HepG2 (cell line): ENCODE measurements at regions not wholly inside any gene's neighbourhood (a gene's known extent, or its start where the extent isn't known, plus 50 kb on each side); places are given as distances from the start of the nearest gene placed in this dataset.

Experiments
- ATAC-seq: fragments of 200-7000 bp; cut with Tn5 transposase; 3 replicates; pipeline ENCODE4 v1.9.1; 2020; ENCODE audit warnings: mild to moderate bottlenecking, moderate library complexity
- BruUV-seq: library from RNA; stranded (reverse); fragments of 400-500 nt; replicated peaks from 2 replicates; lab custom pipeline; 2021; lab: Mats Ljungman, UMichigan
- CTCF ChIA-PET: fragments of 300-600 bp; formaldehyde crosslinking; extraction: SDS; loops from one replicate; lab custom pipeline; 2021; ENCODE audit warnings: low total read pairs, inconsistent platforms, low intra/inter-chr PET ratio; lab: Yijun Ruan, JAX
- POLR2A ChIA-PET: fragments of 350-600 bp; sonication (Branson Sonifier 250); formaldehyde crosslinking; loops from one replicate; lab custom pipeline; 2020; ENCODE audit warnings: antibody characterized with exemption, inconsistent platforms; lab: Yijun Ruan, JAX
- DNase-seq: peaks from one replicate; pipeline ENCODE4 v3.0.0-alpha.2; 2015; ENCODE audit warnings: low spot score
- FAIRE-seq: peaks from 3 replicates; lab custom pipeline; 2011; peaks lifted over from hg19 to GRCh38; lab: Jason Lieb, UNC
- H2AFZ ChIP-seq: one replicate; pipeline ENCODE4 v1.6.1; 2011; ENCODE audit warnings: low read length, inconsistent platforms
- H3K27ac ChIP-seq: fragments of 300-600 bp; 3 replicates; pipeline ENCODE4 v1.8.0; 2011; ENCODE audit warnings: mixed run types, mild to moderate bottlenecking, mixed read lengths, low read length, inconsistent platforms; ENCODE audit not compliant: insufficient read depth; ENCODE audit errors: extremely low read length
- H3K27me3 ChIP-seq, 2 experiments: fragments of 200-600 bp in 1 of 2; 2 replicates in 1 of 2; 3 replicates in 1 of 2; pipeline versions ENCODE4 v1.6.0 to v1.8.0; 2011; ENCODE audit warnings: low read length in 2 of 2, mild to moderate bottlenecking in 2 of 2, moderate library complexity in 2 of 2, inconsistent platforms in 1 of 2; ENCODE audit not compliant: insufficient read depth in 2 of 2, control insufficient read depth in 1 of 2
- H3K36me3 ChIP-seq, 2 experiments: fragments of 200-600 bp in 1 of 2; replicated peaks in 1 of 2; 2 replicates in 1 of 2; 3 replicates in 1 of 2; pipeline versions ENCODE4 v1.5.1 to v1.8.0; 2011; ENCODE audit warnings: low read length in 2 of 2, inconsistent platforms in 1 of 2; ENCODE audit not compliant: insufficient read depth in 2 of 2, control insufficient read depth in 1 of 2
- H3K4me1 ChIP-seq: 2 replicates; pipeline ENCODE4 v1.5.1; 2012; ENCODE audit warnings: low read length, inconsistent platforms; ENCODE audit not compliant: insufficient read depth
- H3K4me2 ChIP-seq: 2 replicates; pipeline ENCODE4 v1.6.0; 2011; ENCODE audit warnings: low read depth, low read length, inconsistent platforms
- H3K4me3 ChIP-seq, 3 experiments: fragments of 200-600 bp in 1 of 3; sonication (generic), shearing (Covaris generic) in 1 of 3; replicated peaks in 1 of 3; 2 replicates each; pipeline ENCODE4 v1.5.1; 2011 to 2016; ENCODE audit warnings: low read length in 3 of 3, inconsistent platforms in 2 of 3, low read depth in 2 of 3, mild to moderate bottlenecking in 2 of 3, control low read depth in 1 of 3, mixed read lengths in 1 of 3; ENCODE audit not compliant: insufficient read depth in 1 of 3
- H3K79me2 ChIP-seq: one replicate; pipeline ENCODE4 v1.6.1; 2011; ENCODE audit warnings: low read length, inconsistent platforms; ENCODE audit not compliant: insufficient read depth
- H3K9ac ChIP-seq: 2 replicates; pipeline ENCODE4 v1.6.0; 2011; ENCODE audit warnings: mild to moderate bottlenecking, low read depth, low read length, inconsistent platforms; ENCODE audit not compliant: insufficient read depth
- H3K9me3 ChIP-seq: 2 replicates; pipeline ENCODE4 v1.5.1; 2012; ENCODE audit warnings: mild to moderate bottlenecking, low read length
- H4K20me1 ChIP-seq: 2 replicates; pipeline ENCODE4 v1.6.0; 2011; ENCODE audit warnings: inconsistent platforms, mild to moderate bottlenecking, low read length, moderate library complexity; ENCODE audit not compliant: insufficient read depth
- ELF3 ChIP-seq: IDR thresholded peaks from 2 replicates; pipeline ENCODE4 v1.6.1; 2016; ENCODE audit warnings: missing genetic modification reagents, missing compliant biosample characterization
- GPN1 ChIP-seq: sonication (generic); formaldehyde crosslinking; IDR thresholded peaks from 2 replicates; pipeline ENCODE4 v1.5.1; 2020; ENCODE audit warnings: missing genetic modification reagents, borderline replicate concordance
- SRF ChIP-seq: IDR thresholded peaks from 2 replicates; pipeline ENCODE4 v1.6.1; 2011; ENCODE audit warnings: mild to moderate bottlenecking, low read depth, low read length, moderate library complexity
- THYN1 ChIP-seq: sonication (generic); formaldehyde crosslinking; IDR thresholded peaks from 2 replicates; pipeline ENCODE4 v1.8.1; 2023; ENCODE audit warnings: low read depth, mild to moderate bottlenecking, moderate library complexity, missing genetic modification reagents, borderline replicate concordance
- ZBTB1 ChIP-seq: sonication (generic); formaldehyde crosslinking; IDR thresholded peaks from 2 replicates; pipeline ENCODE4 v1.4.0; 2020; ENCODE audit warnings: missing genetic modification reagents, borderline replicate concordance
- ZNF598 ChIP-seq: sonication (generic); formaldehyde crosslinking; IDR thresholded peaks from 2 replicates; pipeline ENCODE4 v1.5.1; 2020; ENCODE audit warnings: mild to moderate bottlenecking, missing genetic modification reagents, borderline replicate concordance
- WGBS: methylation state at CpG from one replicate; pipeline ENCODE4 v1.1.6; 2017; ENCODE audit warnings: low lambda C conversion rate; 5-methylcytosine and 5-hydroxymethylcytosine counted together
- in situ Hi-C: cut with HindIII; loops from 2 replicates; pipeline ENCODE4 v1.10.0; 2017; ENCODE audit warnings: low pct_unique_long_range_greater_than_20kb; ENCODE audit not compliant: extremely low pct_ligation_motif_present
- intact Hi-C: fragments of 100-400 bp; cut with micrococcal nuclease; formaldehyde crosslinking; loops from one replicate; pipeline ENCODE4 v1.10.0; 2022; ENCODE audit not compliant: unreplicated experiment
- TF ChIP-seq, protein P1 (sequence below): sonication (generic); formaldehyde crosslinking; IDR thresholded peaks from 2 replicates; pipeline ENCODE4 v1.4.0; 2020; ENCODE audit warnings: missing genetic modification reagents, borderline replicate concordance

DNA sequence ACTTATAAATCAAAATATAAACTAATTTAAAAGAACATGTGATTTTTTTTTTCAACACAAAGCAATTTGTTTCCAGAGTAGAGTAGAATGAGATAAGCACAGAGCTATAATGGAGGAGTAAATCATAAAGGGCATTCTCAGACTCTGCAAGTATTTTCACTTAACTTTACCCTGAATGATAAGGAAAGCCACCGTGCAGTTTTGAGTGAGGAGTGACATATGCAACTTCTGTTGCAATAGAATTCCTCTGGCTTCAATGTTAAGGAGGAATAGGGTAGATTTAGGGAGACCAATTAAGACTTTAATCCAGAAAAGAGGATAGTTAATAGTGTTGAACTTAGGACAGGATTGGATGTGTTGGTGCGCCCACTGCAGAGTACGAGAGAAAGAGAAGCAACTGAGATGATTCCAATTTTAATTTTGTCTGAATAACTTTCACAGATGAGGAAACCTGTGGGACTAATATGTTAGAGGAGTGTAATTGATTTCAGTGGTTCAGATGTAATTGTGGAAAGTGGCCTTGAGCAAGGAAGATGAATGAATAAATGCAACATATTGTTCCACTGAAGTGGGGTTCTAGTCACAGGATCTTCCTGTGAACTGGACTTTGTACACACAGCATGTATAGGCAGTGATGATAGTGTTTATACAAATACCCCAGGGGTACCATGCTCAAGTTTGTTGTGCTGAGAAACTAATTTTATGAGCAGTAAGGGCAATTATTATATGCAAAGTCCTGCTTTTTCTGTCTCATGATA is 255.5 kb upstream of the ANO3 start (continued):
- TF ChIP-seq, protein P1, sequence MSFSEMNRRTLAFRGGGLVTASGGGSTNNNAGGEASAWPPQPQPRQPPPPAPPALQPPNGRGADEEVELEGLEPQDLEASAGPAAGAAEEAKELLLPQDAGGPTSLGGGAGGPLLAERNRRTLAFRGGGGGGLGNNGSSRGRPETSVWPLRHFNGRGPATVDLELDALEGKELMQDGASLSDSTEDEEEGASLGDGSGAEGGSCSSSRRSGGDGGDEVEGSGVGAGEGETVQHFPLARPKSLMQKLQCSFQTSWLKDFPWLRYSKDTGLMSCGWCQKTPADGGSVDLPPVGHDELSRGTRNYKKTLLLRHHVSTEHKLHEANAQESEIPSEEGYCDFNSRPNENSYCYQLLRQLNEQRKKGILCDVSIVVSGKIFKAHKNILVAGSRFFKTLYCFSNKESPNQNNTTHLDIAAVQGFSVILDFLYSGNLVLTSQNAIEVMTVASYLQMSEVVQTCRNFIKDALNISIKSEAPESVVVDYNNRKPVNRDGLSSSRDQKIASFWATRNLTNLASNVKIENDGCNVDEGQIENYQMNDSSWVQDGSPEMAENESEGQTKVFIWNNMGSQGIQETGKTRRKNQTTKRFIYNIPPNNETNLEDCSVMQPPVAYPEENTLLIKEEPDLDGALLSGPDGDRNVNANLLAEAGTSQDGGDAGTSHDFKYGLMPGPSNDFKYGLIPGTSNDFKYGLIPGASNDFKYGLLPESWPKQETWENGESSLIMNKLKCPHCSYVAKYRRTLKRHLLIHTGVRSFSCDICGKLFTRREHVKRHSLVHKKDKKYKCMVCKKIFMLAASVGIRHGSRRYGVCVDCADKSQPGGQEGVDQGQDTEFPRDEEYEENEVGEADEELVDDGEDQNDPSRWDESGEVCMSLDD (CRISPR knock-in tag) = no peak
- TF ChIP-seq GPN1 (CRISPR knock-in tag) (no peak), THYN1 (CRISPR knock-in tag) (no peak), ELF3 (CRISPR knock-in tag) (no peak)

DNA sequence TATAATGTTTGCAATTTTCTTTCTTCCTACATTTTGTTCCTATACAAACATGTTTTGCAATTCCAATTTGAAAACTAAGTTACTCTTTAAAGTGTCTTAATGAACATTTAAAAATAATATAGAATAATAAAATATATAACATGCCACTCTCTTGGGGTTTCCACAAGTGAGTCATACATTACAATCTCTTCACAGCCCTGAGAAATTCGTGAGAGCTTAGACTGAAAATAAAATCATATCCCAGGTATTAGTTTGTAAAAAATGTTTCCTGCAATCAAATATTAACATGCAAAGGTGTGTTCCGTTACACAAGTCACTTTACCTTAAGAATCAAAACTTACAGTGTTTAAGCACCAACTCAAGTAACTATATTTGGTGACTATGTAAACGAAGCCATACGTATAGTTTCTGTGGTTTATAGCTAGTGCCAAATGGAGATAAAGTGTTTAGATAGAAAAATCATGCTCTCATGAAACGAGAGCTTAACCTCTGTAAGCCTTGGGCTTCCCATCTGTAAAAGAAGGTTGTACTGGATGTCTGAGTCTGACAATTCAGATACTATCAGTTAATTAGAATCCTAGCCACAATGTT is 253.6 kb upstream of the ANO3 start:
- in situ Hi-C loops (no loop called here), intact Hi-C loops (no loop called here)
- WGBS = 2% methylated on average over 5 of the region's 5 CpGs
- Histone ChIP-seq H3K9ac (no peak overlapping the region), H3K36me3 (no peaks in the 10 kb centered on the region), H4K20me1 (no peaks in the 10 kb centered on the region), H3K79me2 (no peaks in the 10 kb centered on the region), H3K27me3 (no peaks in the 10 kb centered on the region), H3K27ac (no peak overlapping the region), H2AFZ (no peak overlapping the region), H3K9me3 (no peaks in the 10 kb centered on the region), H3K4me3 (no peak overlapping the region), H3K4me1 (no peaks in the 10 kb centered on the region), H3K4me2 (no peak overlapping the region)
- TF ChIP-seq SRF (no peak), ZNF598 (no peak), ZBTB1 (CRISPR knock-in tag) (no peak)
- ATAC-seq = no peak
- POLR2A ChIA-PET = no interaction called here
- CTCF ChIA-PET = no interaction called here
- BruUV-seq = no TSS peak
- DNase-seq = no peak
- FAIRE-seq = no peak
